GM12878 (cell line): ENCODE measurements at regions not wholly inside any gene's neighbourhood (a gene's known extent, or its start where the extent isn't known, plus 50 kb on each side); places are given as distances from the start of the nearest gene placed in this dataset.

Source experiments
- CEBPB ChIP-seq, 2 experiments: fragments of 150-350 bp in 1 of 2; IDR thresholded peaks; 2 replicates each; pipeline ENCODE4 v1.6.1; 2012 to 2014; ENCODE audit warnings: low read depth in 2 of 2, low read length in 2 of 2, borderline replicate concordance in 1 of 2, inconsistent platforms in 1 of 2
- CHD4 ChIP-seq: fragments of 200-600 bp; sonication (generic); IDR thresholded peaks from 2 replicates; pipeline ENCODE4 v1.6.1; 2016; ENCODE audit warnings: mild to moderate bottlenecking
- CREB1 ChIP-seq: IDR thresholded peaks from 2 replicates; pipeline ENCODE4 v1.6.1; 2012; ENCODE audit warnings: low read depth, mild to moderate bottlenecking, inconsistent platforms
- EP300 ChIP-seq, 2 experiments: fragments of 150-350 bp in 1 of 2; IDR thresholded peaks; 2 replicates each; pipeline ENCODE4 v1.6.1; 2011 to 2012; ENCODE audit warnings: low read depth in 2 of 2, low read length in 2 of 2, borderline replicate concordance in 1 of 2, improper control_type of control experiment in 1 of 2, inconsistent platforms in 1 of 2; ENCODE audit not compliant: control insufficient read depth in 1 of 2
- NBN ChIP-seq: fragments of 450-650 bp; IDR thresholded peaks from 2 replicates; pipeline ENCODE4 v1.6.1; 2016
- POLR2A ChIP-seq: IDR thresholded peaks from 2 replicates; pipeline ENCODE4 v1.6.1; 2011; ENCODE audit warnings: low read depth, mild to moderate bottlenecking, low read length
- YY1 ChIP-seq: IDR thresholded peaks from 2 replicates; pipeline ENCODE4 v1.6.1; 2011; ENCODE audit warnings: low read depth, mild to moderate bottlenecking, low read length
- TF ChIP-seq, protein P1 (sequence below), 3 experiments: IDR thresholded peaks in 2 of 3; conservative IDR thresholded peaks in 1 of 3; 2 replicates each; pipeline ENCODE4 v1.5.1; 2011; ENCODE audit warnings: low read depth in 3 of 3, low read length in 3 of 3, mild to moderate bottlenecking in 3 of 3, control low read depth in 2 of 3, moderate library complexity in 2 of 3, inconsistent platforms in 1 of 3, mixed read lengths in 1 of 3; ENCODE audit not compliant: control insufficient read depth in 2 of 3, insufficient read depth in 1 of 3; ENCODE audit errors: extremely low read depth in 1 of 3

GRCh38 chr15:94855409-94856266 is 624.3 kb downstream of the MCTP2 start:
- TF ChIP-seq, protein P1, sequence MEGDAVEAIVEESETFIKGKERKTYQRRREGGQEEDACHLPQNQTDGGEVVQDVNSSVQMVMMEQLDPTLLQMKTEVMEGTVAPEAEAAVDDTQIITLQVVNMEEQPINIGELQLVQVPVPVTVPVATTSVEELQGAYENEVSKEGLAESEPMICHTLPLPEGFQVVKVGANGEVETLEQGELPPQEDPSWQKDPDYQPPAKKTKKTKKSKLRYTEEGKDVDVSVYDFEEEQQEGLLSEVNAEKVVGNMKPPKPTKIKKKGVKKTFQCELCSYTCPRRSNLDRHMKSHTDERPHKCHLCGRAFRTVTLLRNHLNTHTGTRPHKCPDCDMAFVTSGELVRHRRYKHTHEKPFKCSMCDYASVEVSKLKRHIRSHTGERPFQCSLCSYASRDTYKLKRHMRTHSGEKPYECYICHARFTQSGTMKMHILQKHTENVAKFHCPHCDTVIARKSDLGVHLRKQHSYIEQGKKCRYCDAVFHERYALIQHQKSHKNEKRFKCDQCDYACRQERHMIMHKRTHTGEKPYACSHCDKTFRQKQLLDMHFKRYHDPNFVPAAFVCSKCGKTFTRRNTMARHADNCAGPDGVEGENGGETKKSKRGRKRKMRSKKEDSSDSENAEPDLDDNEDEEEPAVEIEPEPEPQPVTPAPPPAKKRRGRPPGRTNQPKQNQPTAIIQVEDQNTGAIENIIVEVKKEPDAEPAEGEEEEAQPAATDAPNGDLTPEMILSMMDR (IDR thresholded peaks at IDR 0.05 in 2 of 3, conservative IDR thresholded peaks at IDR 0.05 in 1 of 3; ENCODE audit: control insufficient read depth in 2 of 3, extremely low read depth in 1 of 3, insufficient read depth in 1 of 3, low read depth in 3 of 3, low read length in 3 of 3) = no peak
- no peak for TF ChIP-seq EP300 (IDR thresholded peaks at IDR 0.05; ENCODE audit: borderline replicate concordance in 1 of 2, control insufficient read depth in 1 of 2, low read depth in 2 of 2, low read length in 2 of 2)
- no peak for TF ChIP-seq CEBPB (IDR thresholded peaks at IDR 0.05; ENCODE audit: borderline replicate concordance in 1 of 2, low read depth in 2 of 2, low read length in 2 of 2)
- no peak for TF ChIP-seq CREB1
- TF ChIP-seq YY1 = no peak
- TF ChIP-seq CHD4 = no peak
- TF ChIP-seq POLR2A = no peak
- no peak for TF ChIP-seq NBN
